ENCODE measurements at regions not wholly inside any gene's neighbourhood (a gene's known extent, or its start where the extent isn't known, plus 50 kb on each side); places are given as distances from the start of the nearest gene placed in this dataset.

GRCh38 chr7:155231941-155232340, 65.7 kb upstream of the INSIG1 start:
- no peak for DNase-seq

- no peak for DNase-seq
Measured at GRCh38 chr7:155232911-155233310, 64.8 kb upstream of the INSIG1 start.

GRCh38 chr7:155233311-155234157, 64.1 kb upstream of the INSIG1 start:
- DNase-seq, result no peak

GRCh38 chr7:155234158-155234492, 63.6 kb upstream of the INSIG1 start:
- no peak for DNase-seq

- no peak for DNase-seq
Measured at GRCh38 chr7:155234950-155235789, 62.5 kb upstream of the INSIG1 start.

- DNase-seq, result no peak
Measured at GRCh38 chr7:155236386-155236785, 61.3 kb upstream of the INSIG1 start.

GRCh38 chr7:155237297-155237696, 60.4 kb upstream of the INSIG1 start:
- DNase-seq, result no peak

- no peak for DNase-seq
Measured at GRCh38 chr7:155237730-155238129, 59.9 kb upstream of the INSIG1 start.

GRCh38 chr7:155239431-155240087, 58.1 kb upstream of the INSIG1 start:
- DNase-seq, result peak; percentile 21

GRCh38 chr7:155244675-155245074, 53.0 kb upstream of the INSIG1 start:
- no peak for DNase-seq

GRCh38 chr7:155247479-155248365, 50.0 kb upstream of the INSIG1 start:
- DNase-seq, result no peak

All from NCI-H2171 treated with DMSO at 0.1 percent for 48 hours (cell line).